ENCODE measurements at regions not wholly inside any gene's neighbourhood (a gene's known extent, or its start where the extent isn't known, plus 50 kb on each side); places are given as distances from the start of the nearest gene placed in this dataset.

DNA sequence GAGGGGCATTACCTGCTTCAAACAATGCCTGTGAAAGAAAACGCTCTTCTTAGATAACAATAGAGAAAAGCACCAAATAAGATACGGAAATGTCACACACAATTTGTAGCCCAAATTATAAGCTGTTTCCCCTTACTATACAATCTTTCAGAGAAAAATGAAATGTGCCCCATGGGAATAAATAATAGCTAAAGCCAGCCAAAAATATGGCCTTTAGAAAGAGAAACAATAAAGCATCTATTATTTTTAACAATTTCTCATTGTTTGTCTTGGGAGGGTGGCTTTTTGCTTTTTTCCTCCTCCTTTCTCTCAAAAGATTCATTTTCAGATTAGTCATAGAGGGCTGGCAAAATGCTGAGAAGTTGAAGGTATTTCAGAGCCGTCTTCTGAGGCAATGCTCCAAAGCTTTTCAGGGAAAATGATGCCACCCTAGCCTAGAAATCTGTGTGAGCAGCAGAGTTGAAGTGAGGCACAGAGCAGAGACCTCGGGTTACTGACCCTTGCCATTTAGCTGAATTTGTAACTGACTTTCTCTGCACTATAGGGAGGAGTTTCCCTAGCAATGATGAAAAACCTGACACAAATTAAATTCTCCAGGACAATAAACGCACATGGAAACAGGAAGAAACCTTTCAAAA lies 86.3 kb upstream of the PRICKLE2 start:
- TF ChIP-seq, protein P1, sequence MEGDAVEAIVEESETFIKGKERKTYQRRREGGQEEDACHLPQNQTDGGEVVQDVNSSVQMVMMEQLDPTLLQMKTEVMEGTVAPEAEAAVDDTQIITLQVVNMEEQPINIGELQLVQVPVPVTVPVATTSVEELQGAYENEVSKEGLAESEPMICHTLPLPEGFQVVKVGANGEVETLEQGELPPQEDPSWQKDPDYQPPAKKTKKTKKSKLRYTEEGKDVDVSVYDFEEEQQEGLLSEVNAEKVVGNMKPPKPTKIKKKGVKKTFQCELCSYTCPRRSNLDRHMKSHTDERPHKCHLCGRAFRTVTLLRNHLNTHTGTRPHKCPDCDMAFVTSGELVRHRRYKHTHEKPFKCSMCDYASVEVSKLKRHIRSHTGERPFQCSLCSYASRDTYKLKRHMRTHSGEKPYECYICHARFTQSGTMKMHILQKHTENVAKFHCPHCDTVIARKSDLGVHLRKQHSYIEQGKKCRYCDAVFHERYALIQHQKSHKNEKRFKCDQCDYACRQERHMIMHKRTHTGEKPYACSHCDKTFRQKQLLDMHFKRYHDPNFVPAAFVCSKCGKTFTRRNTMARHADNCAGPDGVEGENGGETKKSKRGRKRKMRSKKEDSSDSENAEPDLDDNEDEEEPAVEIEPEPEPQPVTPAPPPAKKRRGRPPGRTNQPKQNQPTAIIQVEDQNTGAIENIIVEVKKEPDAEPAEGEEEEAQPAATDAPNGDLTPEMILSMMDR (conservative IDR thresholded peaks at IDR 0.05 in 1 of 2, IDR thresholded peaks at IDR 0.05 in 1 of 2; ENCODE audit: low read depth in 1 of 2, low read length in 2 of 2): no peak
- no peak for TF ChIP-seq EZH2 (IDR thresholded peaks at IDR 0.05; ENCODE audit: low read length, missing control alignments)
